ENCODE measurements at regions not wholly inside any gene's neighbourhood (a gene's known extent, or its start where the extent isn't known, plus 50 kb on each side); places are given as distances from the start of the nearest gene placed in this dataset.

GRCh38 chr1:73593364-73593763, 604.6 kb downstream of the LRRIQ3 start:
- peak overlapping the region; percentile 83 for H3K27ac Mint-ChIP-seq (ENCODE audit: unreplicated experiment)
- DNase-seq (ENCODE audit: low read depth, low spot score) = no peak
- H3K4me3 Mint-ChIP-seq = no peak overlapping the region
- no peaks in the 10 kb centered on the region for H3K27me3 Mint-ChIP-seq (ENCODE audit: low read depth)
- H3K9me3 Mint-ChIP-seq = peaks cover 5% of the 10 kb centered on the region
- TF ChIP-seq CTCF (conservative IDR thresholded peaks at IDR 0.05) = no peak
- peaks cover 27% of the 10 kb centered on the region for H3K4me1 Mint-ChIP-seq
- peaks cover 6% of the 10 kb centered on the region for H3K36me3 Mint-ChIP-seq (ENCODE audit: low read depth)

- Mint-ChIP-seq H3K9me3 (no peaks in the 10 kb centered on the region), H3K4me3 (no peak overlapping the region), H3K27ac (ENCODE audit: unreplicated experiment) (no peak overlapping the region), H3K36me3 (ENCODE audit: low read depth) (no peaks in the 10 kb centered on the region), H3K4me1 (peaks cover 7% of the 10 kb centered on the region), H3K27me3 (ENCODE audit: low read depth) (no peaks in the 10 kb centered on the region)
- no peak for DNase-seq (ENCODE audit: low read depth, low spot score)
- no peak for TF ChIP-seq CTCF (conservative IDR thresholded peaks at IDR 0.05)
These were observed 610.9 kb downstream of the LRRIQ3 start for GRCh38 chr1:73587080-73587479.

- Mint-ChIP-seq H3K36me3 (ENCODE audit: low read depth) (peaks cover 4% of the 10 kb centered on the region), H3K27ac (ENCODE audit: unreplicated experiment) (no peak overlapping the region), H3K4me1 (no peaks in the 10 kb centered on the region), H3K4me3 (no peak overlapping the region), H3K9me3 (peaks cover 17% of the 10 kb centered on the region), H3K27me3 (ENCODE audit: low read depth) (no peaks in the 10 kb centered on the region)
- no peak for DNase-seq (ENCODE audit: low read depth, low spot score)
- TF ChIP-seq CTCF (conservative IDR thresholded peaks at IDR 0.05) = no peak
These were observed 620.8 kb downstream of the LRRIQ3 start for GRCh38 chr1:73577206-73577605.

- H3K27me3 Mint-ChIP-seq (ENCODE audit: low read depth) = no peaks in the 10 kb centered on the region
- H3K4me1 Mint-ChIP-seq = no peaks in the 10 kb centered on the region
- peaks cover 14% of the 10 kb centered on the region for H3K9me3 Mint-ChIP-seq
- peak overlapping the region; percentile 65 for H3K27ac Mint-ChIP-seq (ENCODE audit: unreplicated experiment)
- H3K36me3 Mint-ChIP-seq (ENCODE audit: low read depth) = peaks cover 4% of the 10 kb centered on the region
- no peak for DNase-seq (ENCODE audit: low read depth, low spot score)
- TF ChIP-seq CTCF (conservative IDR thresholded peaks at IDR 0.05) = no peak
- H3K4me3 Mint-ChIP-seq = no peak overlapping the region
These were observed 621.9 kb downstream of the LRRIQ3 start for GRCh38 chr1:73576083-73576482.

- Mint-ChIP-seq H3K4me1 (peaks cover 8% of the 10 kb centered on the region), H3K27ac (ENCODE audit: unreplicated experiment) (no peak overlapping the region), H3K36me3 (ENCODE audit: low read depth) (peaks cover 3% of the 10 kb centered on the region), H3K9me3 (peaks cover 16% of the 10 kb centered on the region), H3K27me3 (ENCODE audit: low read depth) (no peaks in the 10 kb centered on the region), H3K4me3 (no peak overlapping the region)
- no peak for TF ChIP-seq CTCF (conservative IDR thresholded peaks at IDR 0.05)
- DNase-seq (ENCODE audit: low read depth, low spot score) = no peak
These were observed 633.7 kb downstream of the LRRIQ3 start for GRCh38 chr1:73564294-73564693.

GRCh38 chr1:73556270-73556669, 641.7 kb downstream of the LRRIQ3 start:
- Mint-ChIP-seq H3K4me1 (no peaks in the 10 kb centered on the region), H3K9me3 (peaks cover 25% of the 10 kb centered on the region), H3K27me3 (ENCODE audit: low read depth) (no peaks in the 10 kb centered on the region), H3K27ac (ENCODE audit: unreplicated experiment) (no peak overlapping the region), H3K36me3 (ENCODE audit: low read depth) (peaks cover 3% of the 10 kb centered on the region), H3K4me3 (no peak overlapping the region)
- no peak for TF ChIP-seq CTCF (conservative IDR thresholded peaks at IDR 0.05)
- DNase-seq (ENCODE audit: low read depth, low spot score) = no peak

Measured in neural crest cell (in vitro differentiated cells).